ENCODE measurements at regions not wholly inside any gene's neighbourhood (a gene's known extent, or its start where the extent isn't known, plus 50 kb on each side); places are given as distances from the start of the nearest gene placed in this dataset.

GRCh38 chr19:56721714-56722113 is 50.2 kb upstream of the ZNF835 start:
- TF ChIP-seq JUND (IDR thresholded peaks at IDR 0.05; ENCODE audit: low read depth), result no peak
- peak in 1 of 2 experiments; percentile 22 for DNase-seq (ENCODE audit: low read depth in 1 of 2, low spot score in 1 of 2)
- in situ Hi-C loops (cut with HindIII; ENCODE audit: low pct_unique_long_range_greater_than_20kb, low sequenced_read_pairs), result no loop called here

Measured in T47D (cell line).